PC-3 (cell line): ENCODE measurements at regions not wholly inside any gene's neighbourhood (a gene's known extent, or its start where the extent isn't known, plus 50 kb on each side); places are given as distances from the start of the nearest gene placed in this dataset.

ENCODE experiments used
- ATAC-seq: fragments of 200-7000 bp; cut with Tn5 transposase; 2 replicates; pipeline ENCODE4 v1.9.1; 2020; ENCODE audit warnings: mild to moderate bottlenecking, moderate library complexity
- BruUV-seq: library from RNA; stranded (reverse); fragments of 400-500 nt; replicated peaks from 2 replicates; lab custom pipeline; 2021; lab: Mats Ljungman, UMichigan
- CTCF ChIA-PET: fragments of 300-600 bp; sonication (Branson Sonifier 250); formaldehyde crosslinking; loops from one replicate; lab custom pipeline; 2022; ENCODE audit warnings: antibody characterized with exemption; lab: Charles Lee
- POLR2A ChIA-PET: fragments of 300-600 bp; sonication (Branson Sonifier 250); formaldehyde crosslinking; loops from one replicate; lab custom pipeline; 2022; ENCODE audit warnings: antibody characterized with exemption; ENCODE audit not compliant: unreplicated experiment; lab: Charles Lee
- DNase-seq: peaks from one replicate; pipeline ENCODE4 v3.0.0-alpha.2; 2015
- H2AFZ ChIP-seq: fragments of 300-600 bp; sonication (generic); 2 replicates; pipeline ENCODE4 v1.6.0; 2016; ENCODE audit warnings: antibody characterized with exemption, low read length
- H3F3A ChIP-seq: fragments of 300-600 bp; sonication (generic); one replicate; pipeline ENCODE4 v1.6.0; 2017; ENCODE audit warnings: antibody characterized with exemption, low read length, control low read depth, mild to moderate bottlenecking; ENCODE audit not compliant: unreplicated experiment
- H3K27ac ChIP-seq: fragments of 300-600 bp; sonication (generic); 2 replicates; pipeline ENCODE4 v1.5.1; 2016; ENCODE audit warnings: mild to moderate bottlenecking, low read length
- H3K27me3 ChIP-seq: fragments of 300-600 bp; sonication (generic); 2 replicates; pipeline ENCODE4 v1.6.1; 2016; ENCODE audit warnings: low read length, mixed read lengths
- H3K36me3 ChIP-seq: fragments of 300-600 bp; sonication (generic); 2 replicates; pipeline ENCODE4 v1.6.1; 2016; ENCODE audit warnings: low read depth, mixed run types, low read length, mixed read lengths
- H3K4me1 ChIP-seq: fragments of 300-600 bp; sonication (generic); 2 replicates; pipeline ENCODE4 v1.5.1; 2016; ENCODE audit warnings: low read length; ENCODE audit not compliant: insufficient read depth
- H3K4me2 ChIP-seq: fragments of 300-600 bp; sonication (generic); 2 replicates; pipeline ENCODE4 v1.6.0; 2016; ENCODE audit warnings: low read length
- H3K4me3 ChIP-seq: fragments of 300-600 bp; sonication (generic); 2 replicates; pipeline ENCODE4 v1.5.1; 2016; ENCODE audit warnings: mild to moderate bottlenecking, low read length, mixed read lengths
- H3K79me2 ChIP-seq: fragments of 300-600 bp; sonication (generic); 2 replicates; pipeline ENCODE4 v1.6.1; 2017; ENCODE audit warnings: low read length, mixed read lengths
- H3K9ac ChIP-seq: fragments of 300-600 bp; sonication (generic); 2 replicates; pipeline ENCODE4 v1.6.0; 2016; ENCODE audit warnings: mild to moderate bottlenecking, low read length
- H3K9me2 ChIP-seq: fragments of 300-600 bp; sonication (generic); replicated peaks from 2 replicates; pipeline ENCODE4 v1.6.1; 2016; ENCODE audit warnings: mixed run types, low read length, mixed read lengths
- H3K9me3 ChIP-seq: fragments of 300-600 bp; sonication (generic); 2 replicates; pipeline ENCODE4 v1.6.1; 2016; ENCODE audit warnings: low read length, mixed read lengths
- H4K20me1 ChIP-seq: fragments of 300-600 bp; sonication (generic); 2 replicates; pipeline ENCODE4 v1.6.1; 2016; ENCODE audit warnings: low read length, mixed read lengths
- CTCF ChIP-seq: fragments of 300-600 bp; sonication (generic); conservative IDR thresholded peaks from 2 replicates; pipeline ENCODE4 v1.5.1; 2017; ENCODE audit warnings: antibody characterized with exemption, low read depth, mild to moderate bottlenecking, low read length
- EZH2 ChIP-seq: fragments of 300-600 bp; sonication (generic); IDR thresholded peaks from one replicate; pipeline ENCODE4 v1.6.1; 2017; ENCODE audit warnings: antibody characterized with exemption, mild to moderate bottlenecking, low read length; ENCODE audit not compliant: unreplicated experiment
- EZH2phosphoT487 ChIP-seq: fragments of 300-600 bp; sonication (generic); IDR thresholded peaks from 2 replicates; pipeline ENCODE4 v1.6.1; 2018; ENCODE audit warnings: mild to moderate bottlenecking, antibody characterized with exemption, low read length, borderline replicate concordance
- intact Hi-C: fragments of 100-400 bp; cut with micrococcal nuclease; formaldehyde crosslinking; loops from 2 replicates; pipeline ENCODE4 v1.9.0; 2023

- no TSS peak for BruUV-seq
- CTCF ChIA-PET, result no interaction called here
- Histone ChIP-seq H3K4me3 (no peak overlapping the region), H3K4me2 (no peak overlapping the region), H3K36me3 (no peaks in the 10 kb centered on the region), H3K9me3 (0 out of 2 replicates have a peak, but pooled peaks cover 9% of the 10 kb centered on the region), H4K20me1 (no peaks in the 10 kb centered on the region), H3K9me2 (no peaks in the 10 kb centered on the region), H3K27ac (no peak overlapping the region), H3K27me3 (no peaks in the 10 kb centered on the region), H3K79me2 (no peaks in the 10 kb centered on the region), H3F3A (no peaks in the 10 kb centered on the region), H2AFZ (no peak overlapping the region), H3K9ac (no peak overlapping the region), H3K4me1 (peaks cover 33% of the 10 kb centered on the region)
- DNase-seq, result no peak
- ATAC-seq, result no peak
- TF ChIP-seq CTCF (no peak), EZH2phosphoT487 (no peak), EZH2 (no peak)
- intact Hi-C loops, result no loop called here
- POLR2A ChIA-PET, result no interaction called here
These were observed 146.4 kb upstream of the ID2 start for GRCh38 chr2:8535469-8535795.

- no TSS peak for BruUV-seq
- Histone ChIP-seq H3K27me3 (no peaks in the 10 kb centered on the region), H3K79me2 (no peaks in the 10 kb centered on the region), H3K4me2 (peak overlapping the region; percentile 18; the same call in 1 of the 2 replicates), H3K36me3 (no peaks in the 10 kb centered on the region), H3K27ac (peak overlapping the region; percentile 31), H3K9me2 (no peaks in the 10 kb centered on the region), H4K20me1 (no peaks in the 10 kb centered on the region), H3K9ac (no peak overlapping the region), H3K4me3 (no peak overlapping the region), H3K9me3 (0 out of 2 replicates have a peak, but pooled peaks cover 8% of the 10 kb centered on the region), H3F3A (no peaks in the 10 kb centered on the region), H3K4me1 (peaks cover 36% of the 10 kb centered on the region), H2AFZ (no peak overlapping the region)
- TF ChIP-seq CTCF (no peak), EZH2 (no peak), EZH2phosphoT487 (no peak)
- intact Hi-C loops, result no loop called here
- no peak for DNase-seq
- no peak for ATAC-seq
- ChIA-PET POLR2A (no interaction called here), CTCF (interaction anchor here (0.7 kb wide), 1 partner anchor 10 kb away, joined by 6 read pairs; no protein-coding TSS in a partner anchor)
These were observed 145.8 kb upstream of the ID2 start for GRCh38 chr2:8535821-8536685.
